Hepatocyte (in vitro differentiated cells): ENCODE measurements at regions not wholly inside any gene's neighbourhood (a gene's known extent, or its start where the extent isn't known, plus 50 kb on each side); places are given as distances from the start of the nearest gene placed in this dataset.

Experiments used
- DNase-seq: peaks from one replicate; pipeline ENCODE4 v3.0.0-alpha.2; 2016; ENCODE audit warnings: low spot score
- H2AFZ ChIP-seq: fragments of 200-600 bp; sonication (generic); 2 replicates; pipeline ENCODE4 v1.6.0; 2016; ENCODE audit warnings: antibody characterized with exemption, mild to moderate bottlenecking
- H3K27ac ChIP-seq: fragments of 200-600 bp; sonication (generic); 2 replicates; pipeline ENCODE4 v1.5.1; 2016; ENCODE audit warnings: mild to moderate bottlenecking
- H3K27me3 ChIP-seq: fragments of 200-600 bp; sonication (generic); 2 replicates; pipeline ENCODE4 v1.6.1; 2016
- H3K36me3 ChIP-seq: fragments of 200-600 bp; sonication (generic); replicated peaks from 2 replicates; pipeline ENCODE4 v1.5.1; 2016; ENCODE audit warnings: low read depth; ENCODE audit not compliant: insufficient read depth
- H3K4me1 ChIP-seq: fragments of 200-600 bp; sonication (generic); 2 replicates; pipeline ENCODE4 v1.5.1; 2016; ENCODE audit warnings: mild to moderate bottlenecking, moderate library complexity; ENCODE audit not compliant: insufficient read depth
- H3K4me2 ChIP-seq: fragments of 200-600 bp; sonication (generic); 2 replicates; pipeline ENCODE4 v1.6.0; 2016
- H3K4me3 ChIP-seq: fragments of 200-600 bp; sonication (generic); 2 replicates; pipeline ENCODE4 v1.5.1; 2016; ENCODE audit warnings: mild to moderate bottlenecking
- H3K79me2 ChIP-seq: fragments of 200-600 bp; sonication (generic); 2 replicates; pipeline ENCODE4 v1.6.0; 2017; ENCODE audit warnings: mild to moderate bottlenecking
- H3K9me2 ChIP-seq: fragments of 200-600 bp; sonication (generic); replicated peaks from 2 replicates; pipeline ENCODE4 v1.6.0; 2017; ENCODE audit warnings: mild to moderate bottlenecking; ENCODE audit not compliant: insufficient read depth
- H3K9me3 ChIP-seq: fragments of 200-600 bp; sonication (generic); 2 replicates; pipeline ENCODE4 v1.5.1; 2016; ENCODE audit warnings: low read depth, mild to moderate bottlenecking
- H4K20me1 ChIP-seq: fragments of 200-600 bp; sonication (generic); 2 replicates; pipeline ENCODE4 v1.6.0; 2016; ENCODE audit warnings: mild to moderate bottlenecking; ENCODE audit not compliant: insufficient read depth, poor library complexity, severe bottlenecking
- EZH2 ChIP-seq: fragments of 200-600 bp; sonication (generic); IDR thresholded peaks from 2 replicates; pipeline ENCODE4 v1.6.1; 2016; ENCODE audit warnings: antibody characterized with exemption, mild to moderate bottlenecking, borderline replicate concordance
- EZH2phosphoT487 ChIP-seq: fragments of 200-600 bp; sonication (generic); IDR thresholded peaks from one replicate; pipeline ENCODE4 v1.6.1; 2018; ENCODE audit warnings: antibody characterized with exemption, mild to moderate bottlenecking, low read depth, moderate library complexity; ENCODE audit not compliant: unreplicated experiment, severe bottlenecking
- WGBS: methylation state at CpG from one replicate; pipeline ENCODE4 v1.1.6; 2016; ENCODE audit warnings: low lambda C conversion rate; ENCODE audit errors: missing lambda C conversion rate; 5-methylcytosine and 5-hydroxymethylcytosine counted together
- TF ChIP-seq, protein P1 (sequence below): fragments of 200-600 bp; sonication (generic); IDR thresholded peaks from 2 replicates; pipeline ENCODE4 v1.5.1; 2016; ENCODE audit warnings: antibody characterized with exemption, mild to moderate bottlenecking; ENCODE audit not compliant: poor library complexity

DNA sequence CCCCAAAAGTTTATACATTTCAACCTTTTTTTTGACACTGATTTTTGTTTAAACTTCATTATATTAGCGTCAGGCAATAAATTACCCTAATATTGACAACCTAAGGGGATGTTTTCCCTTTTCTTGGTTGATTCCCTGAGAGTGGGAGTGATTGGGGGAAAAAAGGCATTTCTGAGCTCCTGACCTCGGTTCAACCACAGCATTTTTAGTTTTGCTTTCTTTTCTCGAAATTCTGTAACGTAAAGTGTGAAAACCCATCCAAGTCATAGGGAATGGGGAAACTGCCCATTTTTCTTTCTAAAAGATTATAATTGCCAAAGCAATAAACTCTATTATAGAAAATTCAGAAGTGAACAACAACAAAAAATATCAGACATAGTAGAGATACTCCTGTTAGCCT is 67.9 kb upstream of the SPACA1 start:
- no peak overlapping the region for H2AFZ ChIP-seq
- WGBS = 95% methylated on average over 4 of the region's 4 CpGs
- no peak overlapping the region for H3K4me2 ChIP-seq

DNA sequence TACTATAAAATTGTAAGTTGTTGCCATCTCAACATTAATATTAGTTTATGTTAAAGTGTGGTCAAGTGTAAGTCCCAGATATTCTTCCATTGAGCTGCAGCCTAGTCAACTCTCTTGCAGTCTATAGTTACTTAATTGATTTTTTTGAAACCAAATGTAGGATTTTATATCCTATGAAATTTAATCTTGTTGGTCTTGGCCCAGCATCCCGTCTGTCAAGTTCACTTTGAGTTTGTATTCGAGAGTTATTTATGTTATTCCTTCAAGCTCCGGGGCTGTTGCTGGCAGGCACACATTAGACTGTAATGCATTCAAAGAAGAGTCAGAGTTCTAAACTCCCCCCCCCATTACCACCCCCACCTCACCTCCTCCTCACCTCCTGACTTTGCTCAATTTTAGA is 71.0 kb upstream of the SPACA1 start:
- TF ChIP-seq EZH2 (no peak), EZH2phosphoT487 (no peak)
- TF ChIP-seq, protein P1, sequence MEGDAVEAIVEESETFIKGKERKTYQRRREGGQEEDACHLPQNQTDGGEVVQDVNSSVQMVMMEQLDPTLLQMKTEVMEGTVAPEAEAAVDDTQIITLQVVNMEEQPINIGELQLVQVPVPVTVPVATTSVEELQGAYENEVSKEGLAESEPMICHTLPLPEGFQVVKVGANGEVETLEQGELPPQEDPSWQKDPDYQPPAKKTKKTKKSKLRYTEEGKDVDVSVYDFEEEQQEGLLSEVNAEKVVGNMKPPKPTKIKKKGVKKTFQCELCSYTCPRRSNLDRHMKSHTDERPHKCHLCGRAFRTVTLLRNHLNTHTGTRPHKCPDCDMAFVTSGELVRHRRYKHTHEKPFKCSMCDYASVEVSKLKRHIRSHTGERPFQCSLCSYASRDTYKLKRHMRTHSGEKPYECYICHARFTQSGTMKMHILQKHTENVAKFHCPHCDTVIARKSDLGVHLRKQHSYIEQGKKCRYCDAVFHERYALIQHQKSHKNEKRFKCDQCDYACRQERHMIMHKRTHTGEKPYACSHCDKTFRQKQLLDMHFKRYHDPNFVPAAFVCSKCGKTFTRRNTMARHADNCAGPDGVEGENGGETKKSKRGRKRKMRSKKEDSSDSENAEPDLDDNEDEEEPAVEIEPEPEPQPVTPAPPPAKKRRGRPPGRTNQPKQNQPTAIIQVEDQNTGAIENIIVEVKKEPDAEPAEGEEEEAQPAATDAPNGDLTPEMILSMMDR = no peak
- no peaks in the 10 kb centered on the region for H3K9me3 ChIP-seq
- no peaks in the 10 kb centered on the region for H3K79me2 ChIP-seq

More for the DNA sequence above, 67.9 kb upstream of the SPACA1 start:
- TF ChIP-seq, protein P1 = no peak
- TF ChIP-seq EZH2phosphoT487 (no peak), EZH2 (no peak)
- Histone ChIP-seq H4K20me1 (no peaks in the 10 kb centered on the region), H3K9me3 (no peaks in the 10 kb centered on the region), H3K36me3 (no peaks in the 10 kb centered on the region), H3K4me3 (no peak overlapping the region), H3K79me2 (no peaks in the 10 kb centered on the region), H3K27me3 (peaks cover 4% of the 10 kb centered on the region), H3K27ac (no peak overlapping the region), H3K4me1 (no peaks in the 10 kb centered on the region), H3K9me2 (no peaks in the 10 kb centered on the region)
- no peak for DNase-seq

DNA sequence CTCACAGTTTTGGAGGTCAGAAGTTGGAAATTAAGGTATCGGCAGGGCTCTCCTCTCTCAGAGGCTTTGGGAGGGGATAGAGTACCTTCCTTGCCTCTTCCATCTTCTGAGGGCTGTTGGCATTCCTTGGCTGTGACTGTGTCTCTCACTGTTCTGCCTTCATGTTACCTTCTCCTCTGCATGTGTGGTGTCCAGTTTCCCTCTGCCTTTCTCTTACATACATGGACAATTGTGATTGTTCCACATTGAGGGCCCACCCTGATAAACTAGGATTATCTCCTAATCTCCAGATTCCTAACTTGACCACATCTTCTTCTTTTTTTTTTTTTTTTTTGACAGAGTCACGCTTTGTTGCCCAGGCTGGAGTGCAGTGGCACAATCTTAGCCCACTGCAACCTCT is 72.1 kb upstream of the SPACA1 start:
- 79% methylated on average over 2 of the region's 2 CpGs for WGBS
- Histone ChIP-seq H3K4me3 (no peak overlapping the region), H3K79me2 (no peaks in the 10 kb centered on the region), H3K36me3 (no peaks in the 10 kb centered on the region), H4K20me1 (no peaks in the 10 kb centered on the region), H2AFZ (no peak overlapping the region), H3K27ac (no peak overlapping the region), H3K9me3 (no peaks in the 10 kb centered on the region), H3K4me2 (no peak overlapping the region), H3K27me3 (peaks cover 4% of the 10 kb centered on the region), H3K4me1 (peaks cover 10% of the 10 kb centered on the region), H3K9me2 (no peaks in the 10 kb centered on the region)
- DNase-seq = no peak
- TF ChIP-seq, protein P1 = no peak
- TF ChIP-seq EZH2phosphoT487 (no peak), EZH2 (no peak)

More for the DNA sequence above, 71.0 kb upstream of the SPACA1 start:
- no peak overlapping the region for H3K27ac ChIP-seq
- 62% methylated on average over 3 of the region's 3 CpGs for WGBS
- H4K20me1 ChIP-seq = no peaks in the 10 kb centered on the region
- peaks cover 4% of the 10 kb centered on the region for H3K27me3 ChIP-seq
- H3K9me2 ChIP-seq = no peaks in the 10 kb centered on the region
- H3K36me3 ChIP-seq = no peaks in the 10 kb centered on the region
- H2AFZ ChIP-seq = no peak overlapping the region
- peaks cover 2% of the 10 kb centered on the region for H3K4me1 ChIP-seq
- H3K4me3 ChIP-seq = no peak overlapping the region
- no peak for DNase-seq
- H3K4me2 ChIP-seq = no peak overlapping the region

DNA sequence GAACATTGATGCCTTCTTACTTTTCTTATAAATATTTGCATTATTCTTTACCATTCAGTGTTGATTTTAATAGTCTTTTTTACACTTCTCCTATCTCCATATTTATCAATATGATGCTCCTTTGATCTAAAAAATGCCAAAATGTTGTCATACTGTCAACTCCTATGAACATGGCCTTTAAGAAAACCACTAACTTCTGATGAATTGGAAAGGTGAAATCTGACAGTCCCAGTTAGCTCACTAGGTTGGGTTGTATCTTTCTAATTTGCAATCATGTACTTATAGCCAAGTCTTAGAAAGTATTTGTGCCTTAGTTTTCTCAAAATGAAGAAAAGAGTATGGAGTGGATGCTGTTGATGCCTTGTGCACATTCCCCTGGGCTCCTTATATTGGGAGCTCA is 75.4 kb upstream of the SPACA1 start:
- no peaks in the 10 kb centered on the region for H4K20me1 ChIP-seq
- H3K79me2 ChIP-seq = no peaks in the 10 kb centered on the region
- no peak overlapping the region for H3K4me2 ChIP-seq
- DNase-seq = no peak
- H3K36me3 ChIP-seq = no peaks in the 10 kb centered on the region
- no peak overlapping the region for H3K27ac ChIP-seq
- H3K4me3 ChIP-seq = no peak overlapping the region
- peaks cover 9% of the 10 kb centered on the region for H3K27me3 ChIP-seq
- no peaks in the 10 kb centered on the region for H3K9me3 ChIP-seq
- H3K4me1 ChIP-seq = peaks cover 10% of the 10 kb centered on the region
- TF ChIP-seq EZH2 (no peak), EZH2phosphoT487 (no peak)
- TF ChIP-seq, protein P1 = no peak
- no peaks in the 10 kb centered on the region for H3K9me2 ChIP-seq
- H2AFZ ChIP-seq = no peak overlapping the region
